Endothelial cell of umbilical vein (primary cell): ENCODE measurements at regions not wholly inside any gene's neighbourhood (a gene's known extent, or its start where the extent isn't known, plus 50 kb on each side); places are given as distances from the start of the nearest gene placed in this dataset.

Source experiments
- BruUV-seq: library from RNA; stranded (reverse); fragments of 400-500 nt; replicated peaks from 2 replicates; lab custom pipeline; 2021; lab: Mats Ljungman, UMichigan
- CTCF ChIA-PET: fragments of 300-600, 350-600 bp; sonication (Branson Sonifier 250); formaldehyde crosslinking; loops from one replicate; lab custom pipeline; 2021; ENCODE audit warnings: antibody characterized with exemption, inconsistent platforms; lab: Charles Lee
- POLR2A ChIA-PET: fragments of 300-600, 350-600 bp; sonication (Branson Sonifier 250); formaldehyde crosslinking; loops from one replicate; lab custom pipeline; 2021; ENCODE audit warnings: antibody characterized with exemption, inconsistent platforms; lab: Charles Lee
- DNase-seq: peaks from one replicate; pipeline ENCODE4 v3.0.0-alpha.2; 2011; ENCODE audit warnings: low read depth, low spot score
- FAIRE-seq: peaks from 2 replicates; lab custom pipeline; 2011; peaks lifted over from hg19 to GRCh38; lab: Jason Lieb, UNC
- H2AFZ ChIP-seq: 2 replicates; pipeline ENCODE4 v1.6.0; 2012; ENCODE audit warnings: low read depth, low read length, control low read depth, inconsistent platforms
- H3K27ac ChIP-seq: 2 replicates; pipeline ENCODE4 v1.5.1; 2011; ENCODE audit warnings: low read depth, mild to moderate bottlenecking, control low read depth, low read length, moderate library complexity; ENCODE audit not compliant: insufficient read depth
- H3K27me3 ChIP-seq, 2 experiments: 2 replicates each; pipeline versions ENCODE4 v1.6.0 to v1.6.1; 2011; ENCODE audit warnings: low read length in 2 of 2, mixed read lengths in 1 of 2; ENCODE audit not compliant: control insufficient read depth in 2 of 2, insufficient read depth in 2 of 2
- H3K36me3 ChIP-seq, 2 experiments: 2 replicates in 1 of 2; 3 replicates in 1 of 2; pipeline ENCODE4 v1.5.1; 2011; ENCODE audit warnings: low read length in 2 of 2, mild to moderate bottlenecking in 1 of 2, moderate library complexity in 1 of 2; ENCODE audit not compliant: control insufficient read depth in 2 of 2, insufficient read depth in 2 of 2; ENCODE audit errors: extremely low read depth in 1 of 2
- H3K4me1 ChIP-seq: 3 replicates; pipeline ENCODE4 v1.5.1; 2011; ENCODE audit warnings: mild to moderate bottlenecking, low read length; ENCODE audit not compliant: control insufficient read depth, insufficient read depth; ENCODE audit errors: extremely low read depth
- H3K4me2 ChIP-seq: 2 replicates; pipeline ENCODE4 v1.6.1; 2011; ENCODE audit warnings: low read length, control low read depth, mixed read lengths; ENCODE audit not compliant: insufficient read depth
- H3K4me3 ChIP-seq, 3 experiments: fragments of 200-600 bp in 1 of 3; sonication (generic), shearing (Covaris generic) in 1 of 3; replicated peaks in 1 of 3; 2 replicates each; pipeline ENCODE4 v1.5.1; 2011 to 2016; ENCODE audit warnings: control low read depth in 3 of 3, low read length in 3 of 3, mild to moderate bottlenecking in 2 of 3, inconsistent platforms in 1 of 3, low read depth in 1 of 3, moderate library complexity in 1 of 3; ENCODE audit not compliant: insufficient read depth in 1 of 3
- H3K79me2 ChIP-seq: 2 replicates; pipeline ENCODE4 v1.6.0; 2012; ENCODE audit warnings: low read length, inconsistent platforms; ENCODE audit not compliant: control insufficient read depth, insufficient read depth
- H3K9ac ChIP-seq: replicated peaks from 2 replicates; pipeline ENCODE3; 2011; ENCODE audit warnings: low read length, control low read depth; ENCODE audit not compliant: insufficient read depth; ENCODE audit errors: extremely low read depth
- H3K9me1 ChIP-seq: replicated peaks from 3 replicates; pipeline ENCODE4 v1.6.0; 2011; ENCODE audit warnings: mild to moderate bottlenecking, low read length; ENCODE audit not compliant: control insufficient read depth, insufficient read depth; ENCODE audit errors: extremely low read depth
- H3K9me3 ChIP-seq: replicated peaks from 2 replicates; pipeline ENCODE4 v1.5.1; 2012; ENCODE audit warnings: low read length, inconsistent platforms; ENCODE audit not compliant: control insufficient read depth, insufficient read depth
- H4K20me1 ChIP-seq: replicated peaks from 2 replicates; pipeline ENCODE3; 2011; ENCODE audit warnings: mild to moderate bottlenecking, low read length; ENCODE audit not compliant: control insufficient read depth, insufficient read depth; ENCODE audit errors: extremely low read depth
- EZH2 ChIP-seq: IDR thresholded peaks from 2 replicates; pipeline ENCODE4 v1.6.1; 2012; ENCODE audit warnings: borderline replicate concordance, low read depth, mild to moderate bottlenecking, moderate library complexity, low read length, inconsistent platforms; ENCODE audit not compliant: severe bottlenecking
- FOS ChIP-seq: IDR thresholded peaks from 2 replicates; pipeline ENCODE4 v1.6.1; 2011; ENCODE audit warnings: mild to moderate bottlenecking, low read length, moderate library complexity, borderline replicate concordance; ENCODE audit not compliant: insufficient read depth
- GATA2 ChIP-seq: IDR thresholded peaks from 2 replicates; pipeline ENCODE4 v1.7.0; 2011; ENCODE audit warnings: low read depth, mild to moderate bottlenecking, moderate library complexity, mixed read lengths, low read length; ENCODE audit not compliant: insufficient read length, insufficient read depth
- JUN ChIP-seq: IDR thresholded peaks from 2 replicates; pipeline ENCODE4 v1.6.1; 2011; ENCODE audit warnings: borderline replicate concordance, low read depth; ENCODE audit not compliant: insufficient read length, insufficient read depth
- MYC ChIP-seq: IDR thresholded peaks from one replicate; pipeline ENCODE4 v1.6.1; 2011; ENCODE audit warnings: mild to moderate bottlenecking, low read depth, low read length
- POLR2A ChIP-seq: IDR thresholded peaks from 2 replicates; pipeline ENCODE4 v1.6.1; 2012; ENCODE audit warnings: low read depth, mild to moderate bottlenecking, control low read depth, low read length
- POLR2AphosphoS5 ChIP-seq: IDR thresholded peaks from 2 replicates; pipeline ENCODE4 v1.6.1; 2012; ENCODE audit warnings: low read depth, mild to moderate bottlenecking, control low read depth, low read length, moderate library complexity; ENCODE audit not compliant: insufficient read depth
- dilution Hi-C: fragments of 300-500 bp; cut with MboI; formaldehyde crosslinking; loops from one replicate; pipeline ENCODE4 v1.15.0; 2019; ENCODE audit warnings: low sequenced_read_pairs; ENCODE audit not compliant: extremely low pct_ligation_motif_present
- intact Hi-C: fragments of 100-400 bp; cut with micrococcal nuclease; formaldehyde crosslinking; loops from one replicate; pipeline ENCODE4 v1.10.0; 2022
- TF ChIP-seq, protein P1 (sequence below), 2 donors: IDR thresholded peaks; 1 replicate in 1 of 2; 2 replicates in 1 of 2; pipeline ENCODE4 v1.5.1; 2011; ENCODE audit warnings: low read length in 2 of 2, mild to moderate bottlenecking in 2 of 2, moderate library complexity in 2 of 2, control low read depth in 1 of 2, inconsistent platforms in 1 of 2, low read depth in 1 of 2; ENCODE audit not compliant: insufficient read depth in 1 of 2; ENCODE audit errors: extremely low read depth in 1 of 2
- TF ChIP-seq, protein P2 (sequence below): IDR thresholded peaks from 2 replicates; pipeline ENCODE4 v1.6.1; 2011; ENCODE audit not compliant: insufficient read depth, insufficient read length

DNA sequence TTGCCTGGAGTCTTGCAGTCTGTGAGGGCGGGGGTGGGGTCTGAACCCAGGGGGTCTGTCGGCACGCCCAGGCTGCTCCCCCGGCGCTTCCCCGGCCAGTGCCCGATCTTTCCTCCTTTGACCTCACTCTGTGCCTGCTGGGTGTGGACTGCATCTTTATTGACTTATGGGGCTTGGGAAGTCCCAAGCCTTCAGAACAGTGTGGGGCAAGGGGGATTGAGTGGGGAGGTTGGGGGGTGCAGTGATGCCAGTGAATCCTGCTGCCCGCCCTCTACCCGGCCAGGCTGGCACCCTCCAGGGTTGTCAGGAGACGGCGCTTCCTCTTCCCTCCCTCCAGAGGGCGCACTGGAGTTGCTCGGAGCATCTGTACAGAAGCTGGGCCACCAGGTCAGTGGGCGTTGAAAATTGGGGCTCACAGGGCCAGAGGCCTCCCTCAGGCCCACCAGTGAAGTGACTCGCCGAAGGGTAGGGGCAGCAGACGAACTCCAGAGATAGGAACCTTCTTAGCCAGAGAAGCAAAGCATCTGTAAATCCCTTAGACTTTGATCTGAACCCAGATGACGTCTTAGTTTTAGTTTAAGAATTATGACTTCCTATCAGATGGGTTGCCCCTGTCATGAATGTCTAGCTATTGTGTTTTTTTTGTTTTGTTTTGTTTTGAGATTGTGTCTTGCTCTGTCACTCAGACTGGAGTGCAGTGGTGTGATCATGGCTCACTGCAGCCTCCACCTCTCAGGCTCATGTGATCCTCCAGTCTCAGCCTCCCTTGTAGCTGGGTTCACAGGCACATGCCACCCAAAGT, 184.8 kb upstream of the CIBAR2 start:
- Histone ChIP-seq H2AFZ (no peak overlapping the region), H3K4me3 (no peak overlapping the region), H3K9ac (no peak overlapping the region), H3K27ac (no peak overlapping the region), H3K4me1 (no peaks in the 10 kb centered on the region), H4K20me1 (no peaks in the 10 kb centered on the region), H3K79me2 (no peaks in the 10 kb centered on the region), H3K9me1 (no peaks in the 10 kb centered on the region), H3K9me3 (no peaks in the 10 kb centered on the region), H3K36me3 (no peaks in the 10 kb centered on the region), H3K4me2 (no peak overlapping the region), H3K27me3 (no peaks in the 10 kb centered on the region)
- BruUV-seq = no TSS peak
- peak; percentile 17 for DNase-seq
- FAIRE-seq = peak; percentile 54
- intact Hi-C loops = no loop called here
- dilution Hi-C loops = no loop called here
- POLR2A ChIA-PET = no interaction called here
- CTCF ChIA-PET = interaction anchor here (0.6 to 1.7 kb wide), 20 partner anchors 9 to 319 kb away, joined by 3 to 12 read pairs (median 6); no protein-coding TSS in a partner anchor
- TF ChIP-seq EZH2 = no peak
- TF ChIP-seq, protein P1, sequence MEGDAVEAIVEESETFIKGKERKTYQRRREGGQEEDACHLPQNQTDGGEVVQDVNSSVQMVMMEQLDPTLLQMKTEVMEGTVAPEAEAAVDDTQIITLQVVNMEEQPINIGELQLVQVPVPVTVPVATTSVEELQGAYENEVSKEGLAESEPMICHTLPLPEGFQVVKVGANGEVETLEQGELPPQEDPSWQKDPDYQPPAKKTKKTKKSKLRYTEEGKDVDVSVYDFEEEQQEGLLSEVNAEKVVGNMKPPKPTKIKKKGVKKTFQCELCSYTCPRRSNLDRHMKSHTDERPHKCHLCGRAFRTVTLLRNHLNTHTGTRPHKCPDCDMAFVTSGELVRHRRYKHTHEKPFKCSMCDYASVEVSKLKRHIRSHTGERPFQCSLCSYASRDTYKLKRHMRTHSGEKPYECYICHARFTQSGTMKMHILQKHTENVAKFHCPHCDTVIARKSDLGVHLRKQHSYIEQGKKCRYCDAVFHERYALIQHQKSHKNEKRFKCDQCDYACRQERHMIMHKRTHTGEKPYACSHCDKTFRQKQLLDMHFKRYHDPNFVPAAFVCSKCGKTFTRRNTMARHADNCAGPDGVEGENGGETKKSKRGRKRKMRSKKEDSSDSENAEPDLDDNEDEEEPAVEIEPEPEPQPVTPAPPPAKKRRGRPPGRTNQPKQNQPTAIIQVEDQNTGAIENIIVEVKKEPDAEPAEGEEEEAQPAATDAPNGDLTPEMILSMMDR (IDR thresholded peaks at IDR 0.05; ENCODE audit: extremely low read depth in 1 of 2, insufficient read depth in 1 of 2, low read depth in 1 of 2, low read length in 2 of 2) = peak; percentile 56 to 82

DNA sequence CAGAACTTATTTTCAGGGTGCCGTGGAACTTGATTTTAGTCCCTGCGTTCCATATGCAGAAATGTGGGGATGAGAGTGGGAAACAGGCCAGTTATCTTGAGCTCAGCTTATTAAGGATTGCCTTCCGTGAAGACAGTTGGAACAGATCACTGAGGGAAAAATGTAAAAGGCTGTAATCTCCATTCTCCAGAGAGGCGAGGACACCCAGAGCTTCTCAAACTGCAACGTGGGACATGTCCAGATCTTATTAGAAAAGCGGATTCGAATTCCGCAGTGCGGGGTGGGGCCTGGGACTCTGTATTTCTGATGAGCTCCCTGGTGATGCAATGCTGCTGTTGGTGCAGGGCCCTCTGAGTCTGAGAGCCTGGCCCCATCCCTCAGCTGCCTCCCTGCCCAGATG, 185.6 kb upstream of the CIBAR2 start:
- H3K27ac ChIP-seq = no peak overlapping the region
- BruUV-seq = no TSS peak
- no peaks in the 10 kb centered on the region for H3K27me3 ChIP-seq
- no peak for DNase-seq
- intact Hi-C loops = no loop called here
- H3K9me1 ChIP-seq = no peaks in the 10 kb centered on the region
- no peaks in the 10 kb centered on the region for H3K4me1 ChIP-seq
- TF ChIP-seq FOS (no peak), POLR2A (no peak), JUN (no peak), GATA2 (no peak), MYC (no peak), POLR2AphosphoS5 (no peak), EZH2 (no peak)
- TF ChIP-seq, protein P2, sequence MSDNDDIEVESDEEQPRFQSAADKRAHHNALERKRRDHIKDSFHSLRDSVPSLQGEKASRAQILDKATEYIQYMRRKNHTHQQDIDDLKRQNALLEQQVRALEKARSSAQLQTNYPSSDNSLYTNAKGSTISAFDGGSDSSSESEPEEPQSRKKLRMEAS = no peak
- TF ChIP-seq, protein P1 (IDR thresholded peaks at IDR 0.05; ENCODE audit: extremely low read depth in 1 of 2, insufficient read depth in 1 of 2, low read depth in 1 of 2, low read length in 2 of 2) = no peak
- POLR2A ChIA-PET = no interaction called here
- no peaks in the 10 kb centered on the region for H4K20me1 ChIP-seq
- dilution Hi-C loops = no loop called here
- no peaks in the 10 kb centered on the region for H3K9me3 ChIP-seq
- H3K9ac ChIP-seq = no peak overlapping the region
- H3K79me2 ChIP-seq = no peaks in the 10 kb centered on the region
- no peak overlapping the region for H3K4me2 ChIP-seq
- H2AFZ ChIP-seq = no peak overlapping the region
- H3K4me3 ChIP-seq = no peak overlapping the region
- CTCF ChIA-PET = interaction anchor here (0.7 to 1.7 kb wide), 13 partner anchors 9 to 318 kb away, joined by 3 to 12 read pairs (median 7); no protein-coding TSS in a partner anchor
- no peak for FAIRE-seq
- no peaks in the 10 kb centered on the region for H3K36me3 ChIP-seq
